IgD-negative memory B cell (primary cell): ENCODE measurements at regions not wholly inside any gene's neighbourhood (a gene's known extent, or its start where the extent isn't known, plus 50 kb on each side); places are given as distances from the start of the nearest gene placed in this dataset.

ENCODE experiments used
- H3K27ac Mint-ChIP-seq, 3 donors: one replicate each; pipeline ENCODE4 v1.8.0; 2020 to 2022; ENCODE audit warnings: mild to moderate bottlenecking in 3 of 3, mixed read lengths in 3 of 3, moderate library complexity in 1 of 3
- H3K27me3 Mint-ChIP-seq: one replicate; pipeline ENCODE4 v1.8.0; 2021; ENCODE audit warnings: mixed read lengths
- H3K36me3 Mint-ChIP-seq: one replicate; pipeline ENCODE4 v1.8.0; 2020; ENCODE audit warnings: mild to moderate bottlenecking, mixed read lengths
- H3K4me1 Mint-ChIP-seq, 3 donors: one replicate each; pipeline ENCODE4 v1.8.0; 2020 to 2022; ENCODE audit warnings: mixed read lengths in 3 of 3, mild to moderate bottlenecking in 1 of 3
- H3K4me3 Mint-ChIP-seq, 4 donors: one replicate each; pipeline ENCODE4 v1.8.0; 2020 to 2022; ENCODE audit warnings: mild to moderate bottlenecking in 4 of 4, mixed read lengths in 4 of 4, moderate library complexity in 3 of 4
- H3K9me3 Mint-ChIP-seq, 3 donors: one replicate each; pipeline ENCODE4 v1.8.0; 2020 to 2021; ENCODE audit warnings: mixed read lengths in 3 of 3, mild to moderate bottlenecking in 1 of 3

- no peak overlapping the region for H3K27ac Mint-ChIP-seq
- H3K36me3 Mint-ChIP-seq, result peaks cover 5% of the 10 kb centered on the region
These were observed 140.3 kb downstream of the CDC5L start for GRCh38 chr6:44527583-44528369.

GRCh38 chr6:44528370-44528644 lies 140.8 kb downstream of the CDC5L start:
- Mint-ChIP-seq H3K4me1 (no peaks in the 10 kb centered on the region), H3K27ac (no peak overlapping the region), H3K27me3 (peaks cover 21% of the 10 kb centered on the region), H3K9me3 (no peaks in the 10 kb centered on the region), H3K4me3 (no peak overlapping the region), H3K36me3 (peaks cover 5% of the 10 kb centered on the region)

More at GRCh38 chr6:44527583-44528369, 140.3 kb downstream of the CDC5L start:
- H3K27me3 Mint-ChIP-seq, result peaks cover 21% of the 10 kb centered on the region
- no peak overlapping the region for H3K4me3 Mint-ChIP-seq
- no peaks in the 10 kb centered on the region for H3K4me1 Mint-ChIP-seq
- H3K9me3 Mint-ChIP-seq, result no peaks in the 10 kb centered on the region

GRCh38 chr6:44528716-44529115 lies 141.2 kb downstream of the CDC5L start:
- Mint-ChIP-seq H3K4me3 (no peak overlapping the region), H3K9me3 (no peaks in the 10 kb centered on the region), H3K27ac (no peak overlapping the region)

GRCh38 chr6:44529146-44529905 lies 141.8 kb downstream of the CDC5L start:
- Mint-ChIP-seq H3K4me1 (no peaks in the 10 kb centered on the region), H3K9me3 (no peaks in the 10 kb centered on the region), H3K27me3 (peaks cover 21% of the 10 kb centered on the region), H3K4me3 (no peak overlapping the region), H3K36me3 (peaks cover 2% of the 10 kb centered on the region), H3K27ac (no peak overlapping the region)

More at GRCh38 chr6:44528716-44529115, 141.2 kb downstream of the CDC5L start:
- H3K4me1 Mint-ChIP-seq, result no peaks in the 10 kb centered on the region
- H3K27me3 Mint-ChIP-seq, result peaks cover 21% of the 10 kb centered on the region
- H3K36me3 Mint-ChIP-seq, result peaks cover 5% of the 10 kb centered on the region

GRCh38 chr6:44530209-44530909 lies 142.9 kb downstream of the CDC5L start:
- peaks cover 0 to 2% (median 0%) of the 10 kb centered on the region in 3 donors for H3K9me3 Mint-ChIP-seq
- no peak overlapping the region for H3K4me3 Mint-ChIP-seq
- no peak overlapping the region for H3K27ac Mint-ChIP-seq
- H3K27me3 Mint-ChIP-seq, result peaks cover 18% of the 10 kb centered on the region
- H3K36me3 Mint-ChIP-seq, result peaks cover 4% of the 10 kb centered on the region
- no peaks in the 10 kb centered on the region for H3K4me1 Mint-ChIP-seq

- H3K9me3 Mint-ChIP-seq, result peaks cover 0 to 2% (median 0%) of the 10 kb centered on the region in 3 donors
- peaks cover 4% of the 10 kb centered on the region for H3K36me3 Mint-ChIP-seq
- no peak overlapping the region for H3K4me3 Mint-ChIP-seq
- H3K4me1 Mint-ChIP-seq, result no peaks in the 10 kb centered on the region
- peaks cover 18% of the 10 kb centered on the region for H3K27me3 Mint-ChIP-seq
- no peak overlapping the region for H3K27ac Mint-ChIP-seq
These were observed 143.4 kb downstream of the CDC5L start for GRCh38 chr6:44530910-44531234.

GRCh38 chr6:44531442-44532015 lies 144.0 kb downstream of the CDC5L start:
- no peak overlapping the region for H3K27ac Mint-ChIP-seq
- H3K4me3 Mint-ChIP-seq, result no peak overlapping the region
- H3K27me3 Mint-ChIP-seq, result peaks cover 18% of the 10 kb centered on the region
- peaks cover 0 to 2% (median 0%) of the 10 kb centered on the region in 3 donors for H3K9me3 Mint-ChIP-seq
- peaks cover 4% of the 10 kb centered on the region for H3K36me3 Mint-ChIP-seq
- H3K4me1 Mint-ChIP-seq, result no peaks in the 10 kb centered on the region

GRCh38 chr6:44533421-44533820 lies 145.9 kb downstream of the CDC5L start:
- peaks cover 6% of the 10 kb centered on the region for H3K27me3 Mint-ChIP-seq
- H3K4me3 Mint-ChIP-seq, result no peak overlapping the region
- no peak overlapping the region for H3K27ac Mint-ChIP-seq
- peaks cover 4% of the 10 kb centered on the region for H3K36me3 Mint-ChIP-seq
- H3K4me1 Mint-ChIP-seq, result no peaks in the 10 kb centered on the region
- peaks cover 0 to 2% (median 0%) of the 10 kb centered on the region in 3 donors for H3K9me3 Mint-ChIP-seq

- no peaks in the 10 kb centered on the region for H3K4me1 Mint-ChIP-seq
- H3K4me3 Mint-ChIP-seq, result no peak overlapping the region
- H3K9me3 Mint-ChIP-seq, result peaks cover 0 to 2% (median 0%) of the 10 kb centered on the region in 3 donors
- H3K27me3 Mint-ChIP-seq, result peaks cover 6% of the 10 kb centered on the region
- H3K27ac Mint-ChIP-seq, result no peak overlapping the region
- peaks cover 2% of the 10 kb centered on the region for H3K36me3 Mint-ChIP-seq
These were observed 146.8 kb downstream of the CDC5L start for GRCh38 chr6:44534291-44534690.

GRCh38 chr6:44535446-44535845 lies 147.9 kb downstream of the CDC5L start:
- Mint-ChIP-seq H3K36me3 (peaks cover 2% of the 10 kb centered on the region), H3K27me3 (peaks cover 1% of the 10 kb centered on the region), H3K9me3 (peaks cover 0 to 4% (median 2%) of the 10 kb centered on the region in 3 donors), H3K4me1 (no peaks in the 10 kb centered on the region), H3K4me3 (no peak overlapping the region), H3K27ac (no peak overlapping the region)

- no peaks in the 10 kb centered on the region for H3K27me3 Mint-ChIP-seq
- H3K4me1 Mint-ChIP-seq, result no peaks in the 10 kb centered on the region
- peaks cover 2% of the 10 kb centered on the region for H3K36me3 Mint-ChIP-seq
- peaks cover 0 to 4% (median 2%) of the 10 kb centered on the region in 3 donors for H3K9me3 Mint-ChIP-seq
- H3K4me3 Mint-ChIP-seq, result no peak overlapping the region
- H3K27ac Mint-ChIP-seq, result no peak overlapping the region
These were observed 148.5 kb downstream of the CDC5L start for GRCh38 chr6:44535967-44536366.

GRCh38 chr6:44537306-44538049 lies 150.0 kb downstream of the CDC5L start:
- Mint-ChIP-seq H3K9me3 (peaks cover 0 to 4% (median 2%) of the 10 kb centered on the region in 3 donors), H3K27me3 (no peaks in the 10 kb centered on the region), H3K4me1 (peaks cover 0 to 3% (median 0%) of the 10 kb centered on the region in 3 donors), H3K4me3 (no peak overlapping the region), H3K36me3 (peaks cover 2% of the 10 kb centered on the region), H3K27ac (no peak overlapping the region)

- H3K4me1 Mint-ChIP-seq, result peaks cover 0 to 3% (median 0%) of the 10 kb centered on the region in 3 donors
- H3K36me3 Mint-ChIP-seq, result peaks cover 2% of the 10 kb centered on the region
- no peak overlapping the region for H3K27ac Mint-ChIP-seq
- H3K27me3 Mint-ChIP-seq, result no peaks in the 10 kb centered on the region
- H3K4me3 Mint-ChIP-seq, result no peak overlapping the region
- peaks cover 0 to 4% (median 2%) of the 10 kb centered on the region in 3 donors for H3K9me3 Mint-ChIP-seq
These were observed 150.8 kb downstream of the CDC5L start for GRCh38 chr6:44538131-44538806.

- Mint-ChIP-seq H3K27ac (no peak overlapping the region), H3K4me1 (peaks cover 0 to 3% (median 0%) of the 10 kb centered on the region in 3 donors), H3K27me3 (no peaks in the 10 kb centered on the region), H3K36me3 (peaks cover 2% of the 10 kb centered on the region), H3K4me3 (no peak overlapping the region), H3K9me3 (peaks cover 0 to 4% (median 2%) of the 10 kb centered on the region in 3 donors)
These were observed 151.3 kb downstream of the CDC5L start for GRCh38 chr6:44538807-44539201.
